WTC11 (cell line): ENCODE measurements at regions not wholly inside any gene's neighbourhood (a gene's known extent, or its start where the extent isn't known, plus 50 kb on each side); places are given as distances from the start of the nearest gene placed in this dataset.

Source experiments
- ATAC-seq: fragments of 200-7000 bp; cut with Tn5 transposase; 2 replicates; pipeline ENCODE4 v1.10.0; 2021; ENCODE audit warnings: mild to moderate bottlenecking, moderate library complexity
- CTCF ChIA-PET: fragments of 300-600 bp; sonication (Branson Sonifier 250); formaldehyde crosslinking; loops from one replicate; lab custom pipeline; 2021; ENCODE audit warnings: antibody characterized with exemption; lab: Charles Lee
- POLR2A ChIA-PET: fragments of 350-600 bp; sonication (Branson Sonifier 250); formaldehyde crosslinking; loops from one replicate; lab custom pipeline; 2021; ENCODE audit warnings: antibody characterized with exemption; lab: Charles Lee
- DNase-seq: peaks from one replicate; pipeline ENCODE4 v3.0.0; 2021; ENCODE audit warnings: low spot score
- H3K27ac Mint-ChIP-seq: 2 replicates; pipeline ENCODE4 v1.8.0; 2021; ENCODE audit warnings: mixed read lengths
- H3K27me3 Mint-ChIP-seq: 2 replicates; pipeline ENCODE4 v1.8.0; 2021; ENCODE audit warnings: low read depth, mild to moderate bottlenecking, moderate library complexity, mixed read lengths
- H3K36me3 Mint-ChIP-seq: 2 replicates; pipeline ENCODE4 v1.8.0; 2021; ENCODE audit warnings: mixed read lengths
- H3K4me1 Mint-ChIP-seq: 2 replicates; pipeline ENCODE4 v1.8.0; 2022; ENCODE audit warnings: mixed read lengths
- H3K4me3 Mint-ChIP-seq: 2 replicates; pipeline ENCODE4 v1.8.0; 2021; ENCODE audit warnings: mild to moderate bottlenecking, moderate library complexity, mixed read lengths
- H3K9me3 Mint-ChIP-seq: 2 replicates; pipeline ENCODE4 v1.8.0; 2021; ENCODE audit warnings: mixed read lengths
- ATF2 ChIP-seq: sonication (generic); formaldehyde crosslinking; IDR thresholded peaks from 2 replicates; pipeline ENCODE4 v1.8.1; 2022; ENCODE audit warnings: low read depth, missing genetic modification reagents, borderline replicate concordance
- ERG ChIP-seq: fragments of 250-450 bp; sonication (Bioruptor Pico); IDR thresholded peaks from 2 replicates; pipeline ENCODE4 v1.8.0; 2021; ENCODE audit warnings: mild to moderate bottlenecking
- GABPB1 ChIP-seq: sonication (generic); formaldehyde crosslinking; IDR thresholded peaks from 2 replicates; pipeline ENCODE4 v1.8.1; 2023; ENCODE audit warnings: mild to moderate bottlenecking, missing genetic modification reagents
- HMGA2 ChIP-seq: fragments of 250-450 bp; sonication (Bioruptor Pico); IDR thresholded peaks from 2 replicates; pipeline ENCODE4 v1.4.0; 2021; ENCODE audit warnings: mild to moderate bottlenecking, moderate library complexity
- NR3C1 ChIP-seq: sonication (generic); formaldehyde crosslinking; conservative IDR thresholded peaks from 2 replicates; pipeline ENCODE4 v1.8.1; 2023; ENCODE audit warnings: low read depth, mild to moderate bottlenecking, missing genetic modification reagents
- SOX15 ChIP-seq: fragments of 250-450 bp; sonication (Bioruptor Pico); IDR thresholded peaks from 2 replicates; pipeline ENCODE4 v1.9.0; 2021; ENCODE audit warnings: mild to moderate bottlenecking
- TEAD1 ChIP-seq: sonication (generic); formaldehyde crosslinking; IDR thresholded peaks from 2 replicates; pipeline ENCODE4 v1.8.0; 2022; ENCODE audit warnings: mild to moderate bottlenecking, missing genetic modification reagents
- USF2 ChIP-seq: sonication (generic); formaldehyde crosslinking; IDR thresholded peaks from 2 replicates; pipeline ENCODE4 v1.8.1; 2023; ENCODE audit warnings: mild to moderate bottlenecking, missing genetic modification reagents, moderate library complexity
- ZMAT4 ChIP-seq: fragments of 250-450 bp; sonication (Bioruptor Pico); IDR thresholded peaks from 2 replicates; pipeline ENCODE4 v1.9.0; 2021; ENCODE audit warnings: mild to moderate bottlenecking
- ZNF219 ChIP-seq: sonication (generic); formaldehyde crosslinking; IDR thresholded peaks from 2 replicates; pipeline ENCODE4 v1.8.0; 2023; ENCODE audit warnings: missing genetic modification reagents, mild to moderate bottlenecking, borderline replicate concordance
- TF ChIP-seq, protein P1 (sequence below): sonication (generic); formaldehyde crosslinking; IDR thresholded peaks from 2 replicates; pipeline ENCODE4 v1.8.0; 2022; ENCODE audit warnings: mild to moderate bottlenecking, missing genetic modification reagents
- TF ChIP-seq, protein P2 (sequence below): sonication (generic); formaldehyde crosslinking; conservative IDR thresholded peaks from 2 replicates; pipeline ENCODE4 v1.8.1; 2023; ENCODE audit warnings: mild to moderate bottlenecking, low read depth, missing genetic modification reagents, moderate library complexity
- TF ChIP-seq, protein P3 (sequence below): sonication (generic); formaldehyde crosslinking; IDR thresholded peaks from 2 replicates; pipeline ENCODE4 v1.8.1; 2023; ENCODE audit warnings: mild to moderate bottlenecking, missing genetic modification reagents, borderline replicate concordance

DNA sequence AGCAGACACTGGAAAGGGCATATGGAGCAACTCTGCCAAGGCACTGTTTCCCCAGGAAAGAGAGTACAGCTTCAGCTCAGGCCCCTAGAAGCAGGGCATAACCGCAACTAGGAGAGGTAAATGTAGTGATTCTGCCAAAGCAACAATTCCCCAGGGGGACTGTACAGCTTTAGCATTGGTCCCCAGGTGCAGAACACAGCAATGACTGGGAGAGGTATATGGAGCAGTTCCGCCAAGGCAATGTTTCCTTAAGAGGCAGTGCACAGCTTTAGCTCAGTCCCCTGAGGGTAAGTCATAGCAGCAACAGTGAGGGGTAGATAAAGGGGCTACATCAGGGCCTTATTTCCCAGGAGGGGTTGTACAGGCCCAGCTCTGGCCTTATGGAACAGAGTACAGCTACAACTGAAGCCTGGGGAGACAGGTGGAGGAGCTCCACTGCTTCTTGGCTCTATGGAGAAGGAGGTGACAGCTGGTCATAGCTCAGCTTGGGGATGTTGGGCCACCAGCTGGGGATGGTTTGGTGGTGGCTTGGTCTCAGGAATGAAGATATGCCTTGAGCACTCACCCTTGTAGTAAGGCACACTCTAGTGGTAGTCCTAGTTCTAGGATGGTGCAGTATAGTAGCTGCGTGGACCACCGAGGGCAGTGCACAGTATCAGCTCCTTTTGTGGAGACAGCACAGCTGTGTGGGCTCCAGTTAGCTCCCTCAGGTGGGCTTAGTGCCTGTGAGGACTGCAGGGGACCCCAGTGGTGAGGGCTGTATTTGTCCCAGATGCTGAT lies 582.7 kb downstream of the PTPRC start (continued):
- TF ChIP-seq ATF2 (no peak), GABPB1 (no peak), USF2 (CRISPR knock-in tag) (no peak), NR3C1 (CRISPR knock-in tag) (no peak), ERG (CRISPR knock-in tag) (no peak)

DNA sequence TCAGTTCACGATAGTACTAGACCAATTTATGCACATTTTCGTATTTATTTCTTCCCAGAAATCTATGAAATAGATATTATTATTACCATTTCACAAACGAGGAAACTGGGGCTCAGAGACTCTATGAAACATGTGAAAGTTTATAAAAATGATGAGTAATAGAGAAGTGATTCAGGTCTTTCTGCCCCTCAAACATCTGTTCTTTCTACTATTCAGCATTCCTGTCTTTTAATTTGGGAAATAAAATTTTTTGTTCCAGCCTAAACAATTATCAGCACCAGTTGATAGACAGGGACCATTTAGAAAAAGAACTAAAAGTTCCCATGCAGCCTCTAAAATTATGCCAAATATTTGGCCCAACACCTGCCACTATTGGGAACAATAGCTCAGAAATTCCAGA lies 585.1 kb downstream of the PTPRC start:
- POLR2A ChIA-PET, result no interaction called here
- Mint-ChIP-seq H3K27ac (no peak overlapping the region), H3K4me3 (no peak overlapping the region), H3K36me3 (no peaks in the 10 kb centered on the region), H3K4me1 (no peaks in the 10 kb centered on the region), H3K27me3 (no peaks in the 10 kb centered on the region), H3K9me3 (no peaks in the 10 kb centered on the region)
- DNase-seq (no peak), ATAC-seq (no peak)
- CTCF ChIA-PET, result no interaction called here
- TF ChIP-seq HMGA2 (CRISPR knock-in tag), result no peak
- no peak for TF ChIP-seq SOX15 (CRISPR knock-in tag)
- TF ChIP-seq, protein P1, sequence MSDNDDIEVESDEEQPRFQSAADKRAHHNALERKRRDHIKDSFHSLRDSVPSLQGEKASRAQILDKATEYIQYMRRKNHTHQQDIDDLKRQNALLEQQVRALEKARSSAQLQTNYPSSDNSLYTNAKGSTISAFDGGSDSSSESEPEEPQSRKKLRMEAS (CRISPR knock-in tag), result no peak
- TF ChIP-seq ZNF219 (CRISPR knock-in tag), result no peak
- TF ChIP-seq, protein P2, sequence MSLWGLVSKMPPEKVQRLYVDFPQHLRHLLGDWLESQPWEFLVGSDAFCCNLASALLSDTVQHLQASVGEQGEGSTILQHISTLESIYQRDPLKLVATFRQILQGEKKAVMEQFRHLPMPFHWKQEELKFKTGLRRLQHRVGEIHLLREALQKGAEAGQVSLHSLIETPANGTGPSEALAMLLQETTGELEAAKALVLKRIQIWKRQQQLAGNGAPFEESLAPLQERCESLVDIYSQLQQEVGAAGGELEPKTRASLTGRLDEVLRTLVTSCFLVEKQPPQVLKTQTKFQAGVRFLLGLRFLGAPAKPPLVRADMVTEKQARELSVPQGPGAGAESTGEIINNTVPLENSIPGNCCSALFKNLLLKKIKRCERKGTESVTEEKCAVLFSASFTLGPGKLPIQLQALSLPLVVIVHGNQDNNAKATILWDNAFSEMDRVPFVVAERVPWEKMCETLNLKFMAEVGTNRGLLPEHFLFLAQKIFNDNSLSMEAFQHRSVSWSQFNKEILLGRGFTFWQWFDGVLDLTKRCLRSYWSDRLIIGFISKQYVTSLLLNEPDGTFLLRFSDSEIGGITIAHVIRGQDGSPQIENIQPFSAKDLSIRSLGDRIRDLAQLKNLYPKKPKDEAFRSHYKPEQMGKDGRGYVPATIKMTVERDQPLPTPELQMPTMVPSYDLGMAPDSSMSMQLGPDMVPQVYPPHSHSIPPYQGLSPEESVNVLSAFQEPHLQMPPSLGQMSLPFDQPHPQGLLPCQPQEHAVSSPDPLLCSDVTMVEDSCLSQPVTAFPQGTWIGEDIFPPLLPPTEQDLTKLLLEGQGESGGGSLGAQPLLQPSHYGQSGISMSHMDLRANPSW (CRISPR knock-in tag), result no peak
- no peak for TF ChIP-seq TEAD1 (CRISPR knock-in tag)
- TF ChIP-seq, protein P3, sequence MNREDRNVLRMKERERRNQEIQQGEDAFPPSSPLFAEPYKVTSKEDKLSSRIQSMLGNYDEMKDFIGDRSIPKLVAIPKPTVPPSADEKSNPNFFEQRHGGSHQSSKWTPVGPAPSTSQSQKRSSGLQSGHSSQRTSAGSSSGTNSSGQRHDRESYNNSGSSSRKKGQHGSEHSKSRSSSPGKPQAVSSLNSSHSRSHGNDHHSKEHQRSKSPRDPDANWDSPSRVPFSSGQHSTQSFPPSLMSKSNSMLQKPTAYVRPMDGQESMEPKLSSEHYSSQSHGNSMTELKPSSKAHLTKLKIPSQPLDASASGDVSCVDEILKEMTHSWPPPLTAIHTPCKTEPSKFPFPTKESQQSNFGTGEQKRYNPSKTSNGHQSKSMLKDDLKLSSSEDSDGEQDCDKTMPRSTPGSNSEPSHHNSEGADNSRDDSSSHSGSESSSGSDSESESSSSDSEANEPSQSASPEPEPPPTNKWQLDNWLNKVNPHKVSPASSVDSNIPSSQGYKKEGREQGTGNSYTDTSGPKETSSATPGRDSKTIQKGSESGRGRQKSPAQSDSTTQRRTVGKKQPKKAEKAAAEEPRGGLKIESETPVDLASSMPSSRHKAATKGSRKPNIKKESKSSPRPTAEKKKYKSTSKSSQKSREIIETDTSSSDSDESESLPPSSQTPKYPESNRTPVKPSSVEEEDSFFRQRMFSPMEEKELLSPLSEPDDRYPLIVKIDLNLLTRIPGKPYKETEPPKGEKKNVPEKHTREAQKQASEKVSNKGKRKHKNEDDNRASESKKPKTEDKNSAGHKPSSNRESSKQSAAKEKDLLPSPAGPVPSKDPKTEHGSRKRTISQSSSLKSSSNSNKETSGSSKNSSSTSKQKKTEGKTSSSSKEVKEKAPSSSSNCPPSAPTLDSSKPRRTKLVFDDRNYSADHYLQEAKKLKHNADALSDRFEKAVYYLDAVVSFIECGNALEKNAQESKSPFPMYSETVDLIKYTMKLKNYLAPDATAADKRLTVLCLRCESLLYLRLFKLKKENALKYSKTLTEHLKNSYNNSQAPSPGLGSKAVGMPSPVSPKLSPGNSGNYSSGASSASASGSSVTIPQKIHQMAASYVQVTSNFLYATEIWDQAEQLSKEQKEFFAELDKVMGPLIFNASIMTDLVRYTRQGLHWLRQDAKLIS, result no peak
- no peak for TF ChIP-seq ZMAT4 (CRISPR knock-in tag)
